ENCODE measurements at regions not wholly inside any gene's neighbourhood (a gene's known extent, or its start where the extent isn't known, plus 50 kb on each side); places are given as distances from the start of the nearest gene placed in this dataset.

DNA sequence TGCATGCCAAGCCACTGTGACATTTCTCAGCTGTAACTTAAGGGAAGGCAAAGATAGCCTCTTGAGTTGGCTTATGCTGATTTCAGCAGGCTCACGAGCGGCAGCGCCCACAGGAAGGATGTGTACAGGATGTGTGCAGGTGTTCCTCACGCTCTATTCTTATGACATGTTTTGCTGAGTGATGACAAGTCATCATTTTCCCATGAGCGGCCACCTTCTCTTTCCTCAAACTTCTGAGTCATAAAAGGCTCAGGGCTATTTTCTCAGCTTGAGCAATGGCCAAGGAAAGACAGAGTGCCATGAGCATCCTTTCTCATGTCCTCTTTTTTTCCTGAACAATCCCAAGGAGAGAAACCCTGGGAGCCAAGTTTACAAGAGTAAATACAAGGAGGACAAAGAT is 365.9 kb downstream of the PLK2 start:
- TF ChIP-seq, protein P1, sequence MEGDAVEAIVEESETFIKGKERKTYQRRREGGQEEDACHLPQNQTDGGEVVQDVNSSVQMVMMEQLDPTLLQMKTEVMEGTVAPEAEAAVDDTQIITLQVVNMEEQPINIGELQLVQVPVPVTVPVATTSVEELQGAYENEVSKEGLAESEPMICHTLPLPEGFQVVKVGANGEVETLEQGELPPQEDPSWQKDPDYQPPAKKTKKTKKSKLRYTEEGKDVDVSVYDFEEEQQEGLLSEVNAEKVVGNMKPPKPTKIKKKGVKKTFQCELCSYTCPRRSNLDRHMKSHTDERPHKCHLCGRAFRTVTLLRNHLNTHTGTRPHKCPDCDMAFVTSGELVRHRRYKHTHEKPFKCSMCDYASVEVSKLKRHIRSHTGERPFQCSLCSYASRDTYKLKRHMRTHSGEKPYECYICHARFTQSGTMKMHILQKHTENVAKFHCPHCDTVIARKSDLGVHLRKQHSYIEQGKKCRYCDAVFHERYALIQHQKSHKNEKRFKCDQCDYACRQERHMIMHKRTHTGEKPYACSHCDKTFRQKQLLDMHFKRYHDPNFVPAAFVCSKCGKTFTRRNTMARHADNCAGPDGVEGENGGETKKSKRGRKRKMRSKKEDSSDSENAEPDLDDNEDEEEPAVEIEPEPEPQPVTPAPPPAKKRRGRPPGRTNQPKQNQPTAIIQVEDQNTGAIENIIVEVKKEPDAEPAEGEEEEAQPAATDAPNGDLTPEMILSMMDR (IDR thresholded peaks at IDR 0.05) = no peak
- peak in 1 of 3 donors; percentile 41 for TF ChIP-seq POLR2AphosphoS5 (IDR thresholded peaks at IDR 0.05)
- H3K27me3 ChIP-seq = no peaks in the 10 kb centered on the region
- intact Hi-C loops (cut with DNase I; ENCODE audit: low total_unique reads) = no loop called here

DNA sequence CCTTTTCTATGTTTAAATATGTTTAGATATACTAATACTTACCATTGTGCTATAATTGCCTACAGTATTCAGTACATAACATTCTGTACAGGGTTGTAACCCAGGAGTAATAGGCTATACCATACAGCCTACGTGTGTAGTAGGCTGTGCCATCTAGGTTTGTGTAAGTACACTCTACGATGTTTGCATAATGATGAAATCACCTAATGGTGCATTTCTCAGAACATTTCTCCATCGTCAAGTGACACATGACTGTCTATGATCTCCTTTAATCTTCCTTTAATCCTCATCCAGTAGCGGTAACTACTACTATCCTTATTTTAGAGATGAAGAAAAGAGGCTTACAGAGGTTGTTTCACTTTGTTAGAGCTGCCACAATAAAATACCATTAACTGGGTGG is 369.2 kb downstream of the PLK2 start:
- Histone ChIP-seq H3K36me3 (no peaks in the 10 kb centered on the region), H3K4me3 (no peak overlapping the region), H3K27me3 (no peaks in the 10 kb centered on the region), H3K4me1 (no peaks in the 10 kb centered on the region), H3K9me3 (no peaks in the 10 kb centered on the region), H3K27ac (no peak overlapping the region)
- DNase-seq (ENCODE audit: low spot score in 2 of 2) = no peak
- intact Hi-C loops (cut with DNase I; ENCODE audit: low total_unique reads) = no loop called here
- TF ChIP-seq POLR2A (IDR thresholded peaks at IDR 0.05) = no peak
- TF ChIP-seq, protein P1 (IDR thresholded peaks at IDR 0.05) = no peak
- TF ChIP-seq POLR2AphosphoS5 (IDR thresholded peaks at IDR 0.05) = no peak

More for the DNA sequence above, 365.9 kb downstream of the PLK2 start:
- Histone ChIP-seq H3K4me3 (no peak overlapping the region), H3K4me1 (no peaks in the 10 kb centered on the region), H3K9me3 (no peaks in the 10 kb centered on the region), H3K36me3 (no peaks in the 10 kb centered on the region), H3K27ac (peak overlapping the region; percentile 23 to 30)
- DNase-seq (ENCODE audit: low spot score in 2 of 2) = peak in 1 of 2 donors; percentile 39

DNA sequence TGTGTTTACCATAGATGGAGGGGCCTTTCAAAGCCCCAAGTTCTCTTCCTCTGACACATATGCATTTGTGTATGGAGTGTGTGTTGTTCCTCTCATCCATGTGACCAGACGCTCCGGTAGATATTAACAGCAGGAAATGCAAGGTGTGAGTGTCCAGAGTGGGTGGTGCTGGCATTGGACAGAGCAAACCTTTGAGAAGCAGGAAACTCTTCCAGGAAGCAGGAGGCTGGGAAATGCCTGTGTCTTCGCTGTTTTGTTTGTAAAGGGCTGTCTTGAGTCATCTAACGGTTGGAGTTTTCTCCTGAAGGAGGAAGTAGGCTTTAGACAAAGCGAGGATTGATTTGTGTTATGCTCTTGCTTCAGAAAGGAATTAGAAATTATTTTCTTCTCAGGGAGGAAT is 370.9 kb downstream of the PLK2 start:
- Histone ChIP-seq H3K4me1 (no peaks in the 10 kb centered on the region), H3K9me3 (no peaks in the 10 kb centered on the region), H3K27ac (peak overlapping the region in 1 of 2 donors; percentile 5), H3K4me3 (no peak overlapping the region), H3K36me3 (no peaks in the 10 kb centered on the region), H3K27me3 (no peaks in the 10 kb centered on the region)
- no peak for DNase-seq (ENCODE audit: low spot score in 2 of 2)
- intact Hi-C loops (cut with DNase I; ENCODE audit: low total_unique reads) = no loop called here
- TF ChIP-seq, protein P1 (IDR thresholded peaks at IDR 0.05) = no peak
- TF ChIP-seq POLR2AphosphoS5 (IDR thresholded peaks at IDR 0.05) (no peak), POLR2A (IDR thresholded peaks at IDR 0.05) (no peak)

DNA sequence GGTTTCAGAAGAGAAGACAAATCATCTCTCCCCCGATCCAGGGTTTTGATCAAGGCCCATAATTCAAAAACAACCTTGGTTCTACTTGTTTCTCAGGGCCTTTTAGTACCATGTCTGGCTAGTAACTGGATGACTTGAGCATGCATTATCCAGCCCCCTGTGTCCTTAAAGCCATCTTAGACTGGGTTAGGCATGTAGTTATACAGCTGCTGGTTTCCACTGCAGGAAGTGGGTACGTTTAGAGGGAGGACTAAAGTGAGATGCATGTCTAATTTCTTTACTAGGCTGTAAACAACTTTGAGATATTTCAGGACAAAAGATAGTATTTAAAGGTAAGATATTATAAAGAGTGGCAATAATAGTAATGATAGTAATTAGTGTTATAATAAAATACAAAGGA is 372.0 kb downstream of the PLK2 start:
- no peak for DNase-seq (ENCODE audit: low spot score in 2 of 2)
- no peak for TF ChIP-seq POLR2AphosphoS5 (IDR thresholded peaks at IDR 0.05)
- TF ChIP-seq POLR2A (IDR thresholded peaks at IDR 0.05) = no peak
- TF ChIP-seq, protein P1 (IDR thresholded peaks at IDR 0.05) = no peak
- Histone ChIP-seq H3K4me1 (no peaks in the 10 kb centered on the region), H3K4me3 (no peak overlapping the region), H3K27me3 (no peaks in the 10 kb centered on the region), H3K36me3 (no peaks in the 10 kb centered on the region), H3K9me3 (no peaks in the 10 kb centered on the region), H3K27ac (no peak overlapping the region)
- intact Hi-C loops (cut with DNase I; ENCODE audit: low total_unique reads) = no loop called here

DNA sequence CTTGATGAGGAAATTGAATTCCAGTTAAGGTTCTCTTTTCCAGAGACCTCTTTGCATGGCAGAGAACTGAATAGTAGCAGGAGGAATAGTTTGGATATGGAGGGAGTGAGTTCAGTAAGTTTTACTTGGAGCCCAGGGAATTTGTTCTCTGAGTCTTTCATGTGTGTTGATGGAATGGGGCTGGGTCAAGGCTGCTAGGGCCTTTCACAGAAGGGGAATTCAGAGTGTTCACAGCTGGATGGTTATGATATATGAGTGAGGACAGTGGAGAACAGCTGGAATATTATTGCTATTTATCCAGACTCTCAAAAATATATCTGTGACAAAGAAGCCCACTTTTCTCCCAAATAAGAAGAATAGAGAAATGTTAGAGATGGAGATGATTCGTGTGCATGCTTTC is 372.8 kb downstream of the PLK2 start:
- Histone ChIP-seq H3K9me3 (no peaks in the 10 kb centered on the region), H3K36me3 (no peaks in the 10 kb centered on the region), H3K4me3 (no peak overlapping the region), H3K4me1 (no peaks in the 10 kb centered on the region), H3K27ac (no peak overlapping the region), H3K27me3 (no peaks in the 10 kb centered on the region)
- intact Hi-C loops (cut with DNase I; ENCODE audit: low total_unique reads) = no loop called here
- TF ChIP-seq, protein P1 (IDR thresholded peaks at IDR 0.05) = no peak
- TF ChIP-seq POLR2A (IDR thresholded peaks at IDR 0.05) = no peak
- no peak for TF ChIP-seq POLR2AphosphoS5 (IDR thresholded peaks at IDR 0.05)
- no peak for DNase-seq (ENCODE audit: low spot score in 2 of 2)

Measured in breast epithelium (tissue), 4 donors.